Small intestine (tissue), 7 donors: ENCODE measurements at regions not wholly inside any gene's neighbourhood (a gene's known extent, or its start where the extent isn't known, plus 50 kb on each side); places are given as distances from the start of the nearest gene placed in this dataset.

Experiments used
- DNase-seq, 2 donors: peaks; one replicate each; pipeline versions ENCODE4 v3.0.0 to v3.0.0-alpha.2; 2013
- FAIRE-seq: peaks from 2 replicates; lab custom pipeline; 2012; peaks lifted over from hg19 to GRCh38; lab: Jason Lieb, UNC
- H3K27ac ChIP-seq, 3 donors: one replicate each; pipeline ENCODE4 v1.5.1; 2013; ENCODE audit warnings: low read length in 2 of 3, mild to moderate bottlenecking in 2 of 3, control low read depth in 1 of 3, inconsistent platforms in 1 of 3, low read depth in 1 of 3, moderate library complexity in 1 of 3
- H3K27me3 ChIP-seq, 3 donors: one replicate each; pipeline ENCODE4 v1.6.1; 2013; ENCODE audit warnings: low read length in 3 of 3, inconsistent platforms in 1 of 3; ENCODE audit not compliant: control insufficient read depth in 3 of 3, insufficient read depth in 3 of 3
- H3K36me3 ChIP-seq, 3 donors: one replicate each; pipeline ENCODE4 v1.6.1; 2013; ENCODE audit warnings: low read length in 3 of 3, inconsistent platforms in 1 of 3, low read depth in 1 of 3, mild to moderate bottlenecking in 1 of 3, moderate library complexity in 1 of 3; ENCODE audit not compliant: control insufficient read depth in 3 of 3, insufficient read depth in 2 of 3
- H3K4me1 ChIP-seq, 3 donors: one replicate each; pipeline ENCODE4 v1.6.1; 2013; ENCODE audit warnings: low read length in 2 of 3, inconsistent platforms in 1 of 3, low read depth in 1 of 3, mild to moderate bottlenecking in 1 of 3, moderate library complexity in 1 of 3; ENCODE audit not compliant: control insufficient read depth in 3 of 3, insufficient read depth in 2 of 3
- H3K4me3 ChIP-seq, 3 donors: one replicate each; pipeline ENCODE4 v1.5.1; 2013; ENCODE audit warnings: low read length in 3 of 3, control low read depth in 1 of 3, inconsistent platforms in 1 of 3, low read depth in 1 of 3, mild to moderate bottlenecking in 1 of 3, moderate library complexity in 1 of 3
- H3K9me3 ChIP-seq, 2 donors: one replicate each; pipeline ENCODE4 v1.6.1; 2013; ENCODE audit warnings: low read depth in 1 of 2, low read length in 1 of 2; ENCODE audit not compliant: control insufficient read depth in 2 of 2, insufficient read depth in 1 of 2
- WGBS, 3 donors: extraction: QIAGEN DNeasy Blood & Tissue Kit; methylation state at CpG; one replicate each; pipeline ENCODE4 v1.1.7; 2013; 5-methylcytosine and 5-hydroxymethylcytosine counted together
- donor health status: healthy with polysubstance abuse.
- donor health status: control.
- donor health status: control.
- donor health status: Bipolar disorder and iron deficiency.
- donor health status: healthy.

GRCh38 chr12:76250256-76250655, 98.0 kb downstream of the BBS10 start:
- Histone ChIP-seq H3K27me3 (peaks cover 0 to 2% (median 0%) of the 10 kb centered on the region in 3 donors), H3K27ac (no peak overlapping the region), H3K36me3 (no peaks in the 10 kb centered on the region), H3K4me3 (no peak overlapping the region), H3K4me1 (no peaks in the 10 kb centered on the region), H3K9me3 (no peaks in the 10 kb centered on the region)
- FAIRE-seq (no peak), DNase-seq (no peak)
- WGBS, 3 donors: 57 to 69% (median 67%) methylated on average over 3 of the region's 3 CpGs

GRCh38 chr12:76249501-76249900, 98.7 kb downstream of the BBS10 start:
- Histone ChIP-seq H3K4me3 (no peak overlapping the region), H3K27ac (no peak overlapping the region), H3K27me3 (peaks cover 0 to 2% (median 0%) of the 10 kb centered on the region in 3 donors), H3K9me3 (no peaks in the 10 kb centered on the region), H3K4me1 (no peaks in the 10 kb centered on the region), H3K36me3 (no peaks in the 10 kb centered on the region)
- WGBS, 3 donors: 71 to 78% (median 75%) methylated on average over 2 of the region's 2 CpGs
- FAIRE-seq (no peak), DNase-seq (no peak)

GRCh38 chr12:76247992-76248391, 100.2 kb downstream of the BBS10 start:
- WGBS, 3 donors: 43 to 68% (median 62%) methylated on average over 1 of the region's 1 CpG
- Histone ChIP-seq H3K9me3 (no peaks in the 10 kb centered on the region), H3K27ac (no peak overlapping the region), H3K4me1 (no peaks in the 10 kb centered on the region), H3K27me3 (peaks cover 0 to 2% (median 0%) of the 10 kb centered on the region in 3 donors), H3K4me3 (no peak overlapping the region), H3K36me3 (no peaks in the 10 kb centered on the region)
- DNase-seq: no peak
- FAIRE-seq: no peak

- WGBS, 3 donors: 76 to 88% (median 80%) methylated on average over 4 of the region's 4 CpGs
- no peak for FAIRE-seq
- Histone ChIP-seq H3K27ac (no peak overlapping the region), H3K4me1 (no peaks in the 10 kb centered on the region), H3K4me3 (no peak overlapping the region), H3K27me3 (peaks cover 0 to 2% (median 0%) of the 10 kb centered on the region in 3 donors), H3K9me3 (no peaks in the 10 kb centered on the region), H3K36me3 (no peaks in the 10 kb centered on the region)
- no peak for DNase-seq
Measured at GRCh38 chr12:76247026-76247646, 101.1 kb downstream of the BBS10 start.

GRCh38 chr12:76246611-76247010, 101.6 kb downstream of the BBS10 start:
- DNase-seq: no peak
- Histone ChIP-seq H3K36me3 (no peaks in the 10 kb centered on the region), H3K27ac (no peak overlapping the region), H3K4me1 (no peaks in the 10 kb centered on the region), H3K9me3 (no peaks in the 10 kb centered on the region), H3K27me3 (peaks cover 0 to 2% (median 0%) of the 10 kb centered on the region in 3 donors), H3K4me3 (no peak overlapping the region)
- WGBS, 3 donors: 48 to 69% (median 53%) methylated on average over 2 of the region's 2 CpGs
- FAIRE-seq: no peak

GRCh38 chr12:76244300-76244699, 103.9 kb downstream of the BBS10 start:
- 92 to 93% (median 92%) methylated on average over 3 of the region's 3 CpGs for WGBS, 3 donors
- no peak overlapping the region for H3K27ac ChIP-seq
- H3K4me3 ChIP-seq: no peak overlapping the region
- H3K36me3 ChIP-seq: no peaks in the 10 kb centered on the region
- FAIRE-seq (no peak), DNase-seq (no peak)
- H3K9me3 ChIP-seq: no peaks in the 10 kb centered on the region
- H3K4me1 ChIP-seq: no peaks in the 10 kb centered on the region
- H3K27me3 ChIP-seq: peaks cover 0 to 2% (median 0%) of the 10 kb centered on the region in 3 donors

GRCh38 chr12:76242813-76243550, 105.2 kb downstream of the BBS10 start:
- no peak for DNase-seq
- Histone ChIP-seq H3K36me3 (no peaks in the 10 kb centered on the region), H3K9me3 (no peaks in the 10 kb centered on the region), H3K4me1 (no peaks in the 10 kb centered on the region), H3K4me3 (no peak overlapping the region), H3K27me3 (peaks cover 0 to 2% (median 0%) of the 10 kb centered on the region in 3 donors), H3K27ac (no peak overlapping the region)
- 86 to 87% (median 87%) methylated on average over 2 of the region's 2 CpGs for WGBS, 3 donors
- no peak for FAIRE-seq

GRCh38 chr12:76241371-76241770, 106.8 kb downstream of the BBS10 start:
- Histone ChIP-seq H3K27ac (no peak overlapping the region), H3K4me3 (no peak overlapping the region), H3K4me1 (no peaks in the 10 kb centered on the region), H3K36me3 (no peaks in the 10 kb centered on the region), H3K9me3 (no peaks in the 10 kb centered on the region), H3K27me3 (peaks cover 0 to 2% (median 0%) of the 10 kb centered on the region in 3 donors)
- no peak for FAIRE-seq
- WGBS, 3 donors: 74 to 88% (median 86%) methylated on average over 1 of the region's 1 CpG
- DNase-seq: no peak
